ENCODE measurements at regions not wholly inside any gene's neighbourhood (a gene's known extent, or its start where the extent isn't known, plus 50 kb on each side); places are given as distances from the start of the nearest gene placed in this dataset.

DNA sequence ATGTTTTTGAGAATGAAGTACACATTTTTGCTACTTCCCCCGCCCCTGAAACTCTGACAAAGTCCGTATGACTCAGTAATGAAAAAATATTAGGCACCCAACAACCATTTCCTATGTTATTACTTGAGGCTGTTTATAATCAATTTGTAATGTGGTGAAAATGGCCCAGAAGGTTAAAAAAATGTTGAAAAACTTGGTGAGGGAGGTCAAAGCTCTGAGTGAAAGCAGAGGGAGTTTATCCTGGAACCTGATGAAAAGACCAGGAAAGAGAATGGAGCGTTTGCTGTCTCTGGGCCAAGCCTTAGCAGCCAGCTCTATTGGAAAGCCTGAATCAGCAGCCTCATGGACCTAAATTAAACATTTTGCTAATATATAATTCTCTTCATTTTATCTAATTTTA is 367.7 kb upstream of the NEGR1 start:
- DNase-seq (ENCODE audit: low spot score) = peak; percentile 21

DNA sequence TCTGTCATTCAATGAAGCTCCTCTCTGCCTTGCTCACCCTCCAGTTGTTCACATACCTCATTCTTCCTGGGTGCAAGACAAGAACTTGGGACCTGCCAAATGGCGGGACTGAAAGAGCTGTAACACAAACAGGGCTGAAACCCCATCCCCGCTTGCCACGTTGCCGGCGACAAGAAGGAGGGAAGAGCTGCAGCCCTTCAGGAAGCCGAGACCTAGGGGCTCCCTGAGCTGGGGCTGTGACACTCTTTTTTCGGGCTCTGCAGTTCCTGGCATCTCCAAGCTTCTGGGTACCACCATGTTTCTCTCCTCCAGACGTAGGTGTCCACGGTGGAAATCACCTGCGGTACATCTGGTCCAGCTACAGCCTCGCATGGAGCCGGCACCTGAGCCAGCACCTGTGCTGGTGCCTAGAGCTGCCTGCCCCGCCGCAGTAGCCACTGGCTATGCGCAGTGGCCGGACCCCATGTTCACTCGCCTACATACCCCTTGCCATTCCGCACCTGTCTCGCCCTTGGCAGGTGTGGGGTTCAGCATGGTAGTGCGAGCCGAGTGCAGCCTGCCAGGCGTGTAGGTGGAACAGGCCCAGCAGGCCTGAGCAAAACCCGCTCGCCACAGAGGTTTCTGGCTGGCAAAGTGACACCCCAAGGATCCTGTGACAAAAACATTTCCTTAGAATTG is 367.0 kb upstream of the NEGR1 start:
- DNase-seq (ENCODE audit: low spot score) = no peak

DNA sequence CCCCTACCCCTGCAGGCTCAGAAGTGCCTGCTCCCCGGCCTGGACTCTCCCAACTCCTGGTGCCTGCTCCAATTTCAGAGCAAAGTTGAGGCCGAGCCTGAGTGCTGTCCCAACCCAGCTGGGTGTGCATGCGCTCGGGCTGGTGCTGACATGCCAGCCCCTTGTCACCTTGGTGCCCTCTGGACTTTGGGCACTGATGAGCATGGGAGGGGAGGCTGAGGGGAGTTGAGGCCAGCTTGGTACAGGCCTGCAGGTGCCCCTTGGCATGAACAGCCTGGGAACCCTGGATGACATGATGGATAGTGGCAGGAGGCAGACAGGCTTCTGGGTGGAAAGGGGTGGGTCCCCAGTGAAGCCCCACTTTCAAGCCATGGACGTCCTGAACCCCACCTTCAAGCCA is 366.1 kb upstream of the NEGR1 start:
- DNase-seq (ENCODE audit: low spot score) = no peak

DNA sequence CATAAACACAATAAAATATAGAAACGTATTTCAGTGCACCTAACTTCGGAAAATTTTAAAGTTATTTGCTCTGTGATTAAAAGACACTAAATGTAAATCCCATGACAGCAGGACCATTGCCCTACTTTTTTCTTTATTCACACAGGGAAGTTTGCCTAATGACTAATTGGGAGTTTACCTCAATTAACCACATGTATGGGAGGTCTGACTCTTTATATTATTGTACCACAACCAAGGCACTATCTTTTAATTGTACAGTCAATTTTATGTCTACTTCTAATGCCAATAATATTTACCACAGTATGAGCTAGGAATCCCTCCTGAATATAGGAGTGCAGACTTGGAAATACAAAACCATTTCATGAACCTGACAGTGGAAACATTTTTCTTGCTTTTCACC is 360.8 kb upstream of the NEGR1 start:
- DNase-seq (ENCODE audit: low spot score) = no peak

GRCh38 chr1:72637593-72637992 is 355.3 kb upstream of the NEGR1 start:
- no peak for DNase-seq (ENCODE audit: low spot score)

- DNase-seq (ENCODE audit: low spot score) = no peak
Observed at GRCh38 chr1:72636631-72637030, 354.3 kb upstream of the NEGR1 start.

GRCh38 chr1:72635719-72636118 is 353.4 kb upstream of the NEGR1 start:
- no peak for DNase-seq (ENCODE audit: low spot score)

DNA sequence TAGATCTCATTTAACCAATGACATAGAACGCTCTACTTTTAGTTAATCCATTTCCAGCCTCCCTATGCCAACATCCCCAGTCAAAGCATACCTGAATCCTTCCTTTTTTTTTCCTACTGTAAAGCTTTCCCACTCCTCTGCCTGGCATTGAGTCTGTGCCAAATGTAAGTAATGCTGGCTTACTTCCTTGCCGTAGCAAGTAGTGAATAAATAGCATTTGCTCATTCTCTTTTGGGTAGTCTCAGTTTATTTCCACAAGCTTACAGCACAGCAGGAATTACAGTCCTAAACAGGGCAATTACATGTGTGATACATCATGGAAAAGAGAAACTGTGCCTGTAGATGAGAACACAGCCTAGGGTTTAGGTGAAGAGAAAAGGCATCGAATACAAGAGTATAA is 352.6 kb upstream of the NEGR1 start:
- DNase-seq (ENCODE audit: low spot score) = no peak

GRCh38 chr1:72631449-72631848 is 349.1 kb upstream of the NEGR1 start:
- no peak for DNase-seq (ENCODE audit: low spot score)

- DNase-seq (ENCODE audit: low spot score) = peak; percentile 58
Observed at GRCh38 chr1:72623299-72623708, 341.0 kb upstream of the NEGR1 start.

- DNase-seq (ENCODE audit: low spot score) = no peak
Observed at GRCh38 chr1:72620453-72620852, 338.1 kb upstream of the NEGR1 start.

DNA sequence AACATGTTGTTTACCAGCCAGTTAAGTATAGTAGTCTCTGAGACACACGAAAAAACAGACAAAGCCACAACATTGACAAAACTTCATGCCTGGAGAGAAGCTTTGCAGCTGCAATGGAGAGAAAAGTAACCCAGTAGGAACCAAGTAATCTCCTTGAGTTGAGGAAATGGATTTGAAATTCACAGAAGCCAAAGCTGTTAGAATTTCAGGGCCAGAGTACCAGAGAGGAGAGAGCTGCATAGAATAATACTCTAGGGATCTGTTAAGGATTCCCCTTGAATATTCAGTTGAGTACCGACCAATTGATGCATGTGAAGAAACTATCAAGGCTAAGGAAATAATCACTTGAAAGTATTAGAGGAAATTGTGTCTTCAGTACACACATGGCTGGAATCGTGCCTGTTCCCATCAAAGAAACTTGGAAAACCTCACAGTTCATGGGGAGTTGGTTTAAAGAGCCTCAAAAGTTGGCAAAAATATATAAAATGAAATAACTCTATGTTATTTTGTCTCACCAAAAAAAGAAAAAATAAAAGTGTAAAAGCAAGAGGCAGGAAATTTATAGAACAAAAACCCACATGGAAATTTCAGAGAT is 324.0 kb upstream of the NEGR1 start:
- DNase-seq (ENCODE audit: low spot score) = no peak

DNA sequence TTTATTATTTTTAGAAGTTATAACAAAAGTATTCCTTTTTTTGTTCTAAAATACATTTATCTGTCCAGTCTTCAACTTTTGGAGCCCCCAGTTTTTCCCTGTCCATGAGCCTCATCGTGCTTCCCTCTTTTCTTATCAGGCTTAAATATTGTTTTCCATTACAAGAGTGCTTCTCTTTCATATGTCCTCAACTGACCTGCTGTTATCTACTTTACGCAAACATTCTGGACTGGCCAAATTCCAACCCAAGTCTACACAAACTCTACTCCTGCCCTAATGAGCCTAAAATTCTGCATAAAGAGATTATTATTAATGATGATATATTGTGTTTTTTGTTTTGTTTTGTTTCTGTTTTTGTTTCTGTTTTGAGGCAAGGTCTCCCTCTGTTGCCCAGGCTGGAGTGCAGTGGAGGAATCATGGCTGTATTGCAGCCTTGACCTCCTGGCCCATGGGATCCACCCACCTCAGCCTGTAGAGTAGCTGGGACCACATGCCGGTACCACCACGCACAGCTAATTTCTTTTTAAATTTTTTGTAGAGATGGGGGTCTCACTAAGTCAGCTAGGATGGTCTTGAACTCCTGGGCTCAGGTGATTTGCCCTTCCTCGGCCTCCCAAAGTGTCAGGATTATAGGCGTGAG is 318.8 kb upstream of the NEGR1 start:
- no peak for DNase-seq (ENCODE audit: low spot score)

- DNase-seq (ENCODE audit: low spot score) = no peak
Observed at GRCh38 chr1:72586023-72586685, 303.8 kb upstream of the NEGR1 start.

- no peak for DNase-seq (ENCODE audit: low spot score)
Observed at GRCh38 chr1:72579629-72580028, 297.3 kb upstream of the NEGR1 start.

GRCh38 chr1:72570815-72571214 is 288.5 kb upstream of the NEGR1 start:
- no peak for DNase-seq (ENCODE audit: low spot score)

GRCh38 chr1:72568113-72568512 is 285.8 kb upstream of the NEGR1 start:
- no peak for DNase-seq (ENCODE audit: low spot score)

DNA sequence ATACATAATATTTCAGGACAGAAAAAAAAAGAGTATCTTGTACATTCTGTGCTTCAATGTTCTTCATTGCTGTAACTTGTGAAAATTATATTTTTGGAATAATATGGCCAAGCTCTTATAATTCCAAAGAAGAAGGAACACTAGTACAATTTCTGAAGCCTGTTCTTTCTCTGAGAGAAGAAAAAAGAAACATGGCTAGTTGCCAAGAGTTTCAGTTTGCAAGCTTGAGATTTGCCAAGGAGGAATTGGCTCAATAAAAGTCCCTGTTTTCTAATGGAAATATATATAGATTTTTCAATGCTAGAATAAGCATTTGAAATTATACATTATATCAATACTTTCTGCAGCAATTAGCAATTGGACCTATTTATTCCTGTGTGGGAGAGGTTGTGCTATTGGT is 285.2 kb upstream of the NEGR1 start:
- DNase-seq (ENCODE audit: low spot score) = no peak

DNA sequence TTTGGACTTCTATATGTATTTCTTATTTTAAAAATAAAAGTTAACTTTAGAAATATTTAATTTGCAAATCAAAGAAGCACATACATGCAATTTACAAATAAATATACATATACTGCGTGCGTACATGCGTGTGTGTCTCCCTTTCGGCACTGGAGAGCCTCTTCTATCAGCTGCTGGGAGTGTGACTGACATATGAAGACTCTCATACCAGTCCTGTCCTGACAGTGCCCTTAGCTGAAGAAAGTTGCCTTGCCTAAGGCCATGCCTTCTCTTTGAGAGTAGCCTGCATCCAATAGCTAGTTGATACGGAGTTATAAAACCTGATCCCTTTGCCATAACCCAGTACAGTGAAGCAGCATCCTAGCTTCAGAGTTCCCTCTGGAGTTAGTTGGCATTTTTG is 282.4 kb upstream of the NEGR1 start:
- DNase-seq (ENCODE audit: low spot score) = no peak

GRCh38 chr1:72557446-72558049 is 275.2 kb upstream of the NEGR1 start:
- DNase-seq (ENCODE audit: low spot score) = peak; percentile 16

DNA sequence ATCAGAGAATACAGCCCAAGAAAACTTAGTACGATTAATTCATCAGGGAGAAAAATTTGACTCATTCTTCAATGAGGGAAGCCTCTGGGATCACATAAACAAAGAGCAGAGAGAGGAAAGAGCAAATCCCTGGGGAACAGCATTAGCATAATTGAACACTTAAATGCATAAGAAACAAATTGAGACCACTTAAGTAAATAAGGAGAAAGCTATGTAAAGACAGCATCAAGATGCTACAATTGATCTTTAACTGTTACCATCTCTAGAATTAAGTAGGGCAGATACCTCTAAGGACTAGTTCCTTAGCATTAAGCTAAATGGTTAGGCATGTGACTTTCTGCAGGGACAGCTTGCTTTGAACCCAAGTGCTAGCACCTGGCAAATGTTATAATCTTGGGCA is 265.1 kb upstream of the NEGR1 start:
- no peak for DNase-seq (ENCODE audit: low spot score)

DNA sequence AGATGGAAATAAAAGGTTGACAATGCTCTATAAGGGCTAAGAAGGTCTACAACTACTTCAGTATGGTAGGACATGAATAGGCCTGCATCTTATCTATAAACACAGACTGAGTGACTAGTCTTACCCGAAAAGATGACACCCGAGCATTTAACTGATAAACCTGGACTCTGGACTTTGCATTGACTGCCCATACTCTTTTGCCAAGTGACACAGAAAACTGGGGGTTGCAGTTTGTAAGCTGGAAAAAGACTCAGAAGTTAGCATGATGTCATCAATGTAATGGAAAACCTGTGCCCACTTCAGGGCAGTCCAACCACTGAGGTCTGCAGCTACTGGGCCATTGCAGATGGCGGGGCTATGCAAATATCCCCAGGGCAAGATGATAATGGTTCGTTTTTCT is 258.3 kb upstream of the NEGR1 start:
- DNase-seq (ENCODE audit: low spot score) = no peak

DNA sequence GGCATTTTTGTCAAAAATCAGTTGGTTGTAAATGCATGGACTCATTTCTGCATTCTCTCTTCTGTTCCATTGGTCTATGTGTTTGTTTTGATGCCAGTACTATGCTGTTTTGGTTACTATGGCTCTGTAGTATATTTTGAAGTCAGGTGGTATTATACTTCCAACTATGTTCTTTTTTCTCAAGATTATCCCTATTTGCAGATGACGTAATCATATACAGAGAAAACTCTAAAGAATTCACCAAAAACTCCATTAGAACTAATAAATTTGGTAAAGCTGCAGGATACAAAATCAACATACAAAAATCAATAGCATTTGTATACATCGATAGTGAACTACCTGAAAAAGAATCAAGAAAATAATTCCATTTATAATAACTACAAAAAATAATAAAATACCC is 253.1 kb upstream of the NEGR1 start:
- DNase-seq (ENCODE audit: low spot score) = no peak

All from GM03348 (cell line).